ENCODE measurements at regions not wholly inside any gene's neighbourhood (a gene's known extent, or its start where the extent isn't known, plus 50 kb on each side); places are given as distances from the start of the nearest gene placed in this dataset.
A peak's percentile ranks its signal among the peaks of the same experiment; 100 is the strongest.

- no peak for TF ChIP-seq POLR2AphosphoS5 (IDR thresholded peaks at IDR 0.05; ENCODE audit: low read depth, low read length)
- TF ChIP-seq POLR2A (IDR thresholded peaks at IDR 0.05; ENCODE audit: low read depth, low read length): no peak
- no peak for TF ChIP-seq POU2F2 (IDR thresholded peaks at IDR 0.05; ENCODE audit: low read depth, low read length)
- no peak for TF ChIP-seq TAF1 (IDR thresholded peaks at IDR 0.05; ENCODE audit: low read depth, low read length)
- TF ChIP-seq PAX5 (IDR thresholded peaks at IDR 0.05; ENCODE audit: insufficient read depth, low read length, severe bottlenecking): no peak
- peak; percentile 26; the same call in 1 of the 2 replicates for TF ChIP-seq SPI1 (IDR thresholded peaks at IDR 0.05; ENCODE audit: low read depth, low read length)
These were observed 709.4 kb upstream of the NR2F2 start for GRCh38 chr15:95620934-95621579.

Data from GM12891 (cell line).